GM18498 (cell line): ENCODE measurements at regions not wholly inside any gene's neighbourhood (a gene's known extent, or its start where the extent isn't known, plus 50 kb on each side); places are given as distances from the start of the nearest gene placed in this dataset.

Source experiments
- ATAC-seq: cut with Tn5 transposase; IDR thresholded peaks from one replicate; pipeline ENCODE4 v1.9.1; 2021; ENCODE audit warnings: mild to moderate bottlenecking, moderate library complexity; ENCODE audit not compliant: unreplicated experiment

- ATAC-seq, result no peak
These were observed 113.1 kb upstream of the SLC45A1 start for GRCh38 chr1:8204826-8205225.

DNA sequence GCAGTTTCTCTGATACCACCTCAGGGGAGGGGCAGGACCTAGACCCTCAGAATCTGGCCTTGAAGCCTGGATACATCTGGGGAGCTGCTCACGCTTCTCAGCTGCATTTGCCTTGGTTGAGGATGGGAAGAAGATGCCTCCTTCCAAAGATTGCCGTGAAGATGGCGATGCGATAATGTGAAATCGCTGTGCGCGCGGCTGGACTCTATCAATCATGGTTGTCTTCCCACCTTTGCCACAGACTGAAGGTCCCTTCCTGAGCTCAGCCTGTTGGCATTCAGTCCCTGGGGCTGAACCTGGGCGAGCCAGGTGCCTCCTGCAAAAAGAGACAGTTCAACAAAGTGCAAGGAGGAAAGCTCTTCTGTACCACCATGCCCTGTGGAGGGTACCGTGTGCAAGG, 114.4 kb upstream of the SLC45A1 start:
- no peak for ATAC-seq

GRCh38 chr1:8203056-8203455, 114.9 kb upstream of the SLC45A1 start:
- ATAC-seq, result no peak

- ATAC-seq, result no peak
These were observed 115.6 kb upstream of the SLC45A1 start for GRCh38 chr1:8202182-8202905.

GRCh38 chr1:8201331-8201861, 116.5 kb upstream of the SLC45A1 start:
- no peak for ATAC-seq

DNA sequence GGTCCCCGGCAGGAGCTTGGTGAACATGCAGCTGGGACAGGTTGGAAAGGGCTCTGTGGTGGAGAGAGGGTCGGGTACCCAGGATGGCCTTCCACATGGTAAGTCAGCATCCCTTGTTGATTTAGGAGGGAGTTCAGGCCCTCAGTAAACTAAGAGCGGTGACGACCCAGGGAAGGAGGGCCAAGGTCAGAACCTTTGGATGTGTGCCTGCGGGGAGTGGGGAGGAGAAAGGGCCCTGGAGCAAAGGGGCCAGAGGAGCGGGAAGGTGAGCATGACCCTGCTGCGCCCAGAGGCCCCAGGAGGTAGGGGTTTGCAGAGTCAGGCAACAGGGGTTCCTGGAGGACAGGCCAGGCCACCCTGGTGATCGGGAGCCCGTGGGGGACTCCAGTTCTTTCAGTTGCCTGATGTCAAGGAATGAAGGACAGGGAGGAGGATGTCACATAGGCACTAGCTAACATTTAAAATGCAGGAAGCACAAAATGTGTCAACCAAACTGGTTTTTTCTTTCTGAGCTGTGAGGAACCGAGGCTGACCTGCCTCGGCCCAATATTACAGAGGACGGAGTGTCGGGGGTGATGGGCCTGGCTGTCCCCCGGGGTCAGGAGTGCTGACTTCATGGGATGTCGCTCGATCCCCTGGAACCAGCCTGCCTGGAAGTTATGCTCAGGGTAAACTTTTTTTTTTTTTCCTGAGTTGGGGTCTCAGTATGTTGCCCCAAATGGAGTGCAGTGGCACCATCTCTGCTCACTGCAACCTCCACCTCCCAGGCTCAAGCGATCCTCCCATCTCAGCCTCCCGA, 117.4 kb upstream of the SLC45A1 start:
- ATAC-seq, result no peak

DNA sequence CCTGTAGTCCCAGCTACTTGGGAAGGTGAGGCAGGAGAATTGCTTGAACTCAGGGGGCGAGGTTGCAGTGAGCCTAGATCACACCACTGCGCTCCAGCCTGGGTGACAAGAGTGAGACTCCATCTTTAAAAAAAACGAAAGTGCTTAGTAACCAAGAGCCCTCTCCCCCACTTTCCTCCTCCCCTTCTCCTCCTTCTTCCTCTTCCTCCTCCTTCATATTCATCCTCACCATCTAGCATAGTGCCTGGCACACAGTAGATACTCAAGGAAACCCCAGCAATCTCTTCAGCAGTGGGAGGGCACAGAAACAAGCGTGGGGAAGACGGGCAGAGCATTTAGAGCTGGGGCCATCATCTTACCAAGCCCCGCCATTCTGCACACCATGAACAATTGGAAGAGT, 119.4 kb upstream of the SLC45A1 start:
- no peak for ATAC-seq

DNA sequence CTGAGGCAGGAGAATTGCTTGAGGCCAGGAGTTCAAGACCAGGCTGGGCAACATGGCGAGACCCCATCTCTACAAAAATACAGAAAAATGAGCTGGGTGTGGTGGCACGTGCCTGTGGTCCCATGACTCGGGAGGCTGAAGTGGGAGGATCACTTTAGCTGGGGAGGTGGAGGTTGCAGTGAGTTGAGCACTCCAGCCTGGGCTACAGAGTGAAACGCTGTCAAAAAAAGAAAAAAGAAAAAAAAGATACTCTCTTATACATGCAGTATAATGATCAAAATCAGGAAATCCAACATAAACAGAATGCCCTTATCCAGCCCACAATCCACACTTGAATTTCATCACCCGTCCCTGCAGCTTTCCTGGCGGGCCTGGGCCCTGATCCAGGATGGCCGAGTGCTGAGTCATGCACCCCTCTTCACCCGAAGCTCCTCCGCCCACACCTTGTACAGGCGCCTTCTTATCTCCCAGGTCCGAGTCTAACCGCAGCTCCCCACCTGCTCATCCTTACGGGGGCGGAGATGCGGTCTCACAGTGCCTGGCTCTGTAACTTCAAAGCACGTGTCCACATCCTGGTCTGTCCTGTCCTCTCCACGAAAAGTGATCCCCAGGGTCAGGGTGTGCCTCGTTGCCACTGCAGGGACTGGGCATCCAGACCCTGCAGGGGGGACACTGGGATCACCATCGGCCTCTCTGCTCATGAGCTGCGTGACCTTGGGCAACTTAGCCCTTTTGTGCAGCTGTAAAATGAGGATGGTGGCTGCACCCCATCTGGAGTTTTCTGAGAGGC, 120.2 kb upstream of the SLC45A1 start:
- ATAC-seq, result no peak

GRCh38 chr1:8194481-8195227, 123.3 kb upstream of the SLC45A1 start:
- no peak for ATAC-seq

DNA sequence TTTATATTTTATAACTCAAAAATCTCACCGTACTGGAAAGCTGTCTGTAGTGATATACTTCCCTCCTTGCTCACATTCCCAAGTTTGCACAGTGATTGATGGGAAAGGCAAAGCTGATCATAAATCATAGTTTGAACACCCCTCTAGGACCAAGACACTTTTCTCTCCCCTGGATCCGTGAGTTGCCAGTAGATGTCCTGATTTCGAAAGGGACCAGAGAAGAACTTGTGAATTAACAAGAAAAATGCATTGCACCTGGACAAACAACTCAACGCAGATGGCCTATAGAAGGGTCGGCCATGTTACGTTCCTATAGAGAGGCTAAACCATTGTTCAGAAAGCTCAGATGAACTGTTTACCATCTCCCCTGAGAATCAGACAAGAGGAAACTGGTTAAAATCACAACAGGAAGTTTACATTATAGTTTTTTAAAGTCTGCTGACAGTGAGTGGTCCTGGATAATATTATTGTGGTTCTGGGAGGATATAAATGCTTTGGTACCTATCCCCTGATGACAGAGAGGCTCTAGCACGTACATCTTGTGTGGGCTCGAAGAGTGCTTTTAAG, 124.0 kb upstream of the SLC45A1 start:
- ATAC-seq, result no peak

DNA sequence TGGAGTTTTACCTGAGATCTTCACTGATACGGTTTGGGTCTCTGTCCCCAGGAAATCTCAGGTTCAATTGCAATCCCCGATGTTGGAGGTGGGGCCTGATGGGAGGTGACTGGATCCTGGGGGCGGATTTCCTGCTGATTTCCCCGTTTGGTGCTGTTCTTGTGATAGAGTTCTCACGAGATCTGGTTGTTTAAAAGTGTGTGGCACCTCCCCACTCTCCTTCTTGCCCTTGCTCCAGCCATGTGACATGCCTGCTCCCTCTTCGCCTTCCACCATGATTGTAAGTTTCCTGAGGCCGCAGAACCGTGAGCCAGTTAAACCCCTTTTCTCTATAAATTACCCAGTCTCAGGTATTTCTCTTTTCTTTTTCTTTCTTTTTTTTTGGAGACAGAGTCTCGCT, 126.4 kb upstream of the SLC45A1 start:
- ATAC-seq, result no peak

DNA sequence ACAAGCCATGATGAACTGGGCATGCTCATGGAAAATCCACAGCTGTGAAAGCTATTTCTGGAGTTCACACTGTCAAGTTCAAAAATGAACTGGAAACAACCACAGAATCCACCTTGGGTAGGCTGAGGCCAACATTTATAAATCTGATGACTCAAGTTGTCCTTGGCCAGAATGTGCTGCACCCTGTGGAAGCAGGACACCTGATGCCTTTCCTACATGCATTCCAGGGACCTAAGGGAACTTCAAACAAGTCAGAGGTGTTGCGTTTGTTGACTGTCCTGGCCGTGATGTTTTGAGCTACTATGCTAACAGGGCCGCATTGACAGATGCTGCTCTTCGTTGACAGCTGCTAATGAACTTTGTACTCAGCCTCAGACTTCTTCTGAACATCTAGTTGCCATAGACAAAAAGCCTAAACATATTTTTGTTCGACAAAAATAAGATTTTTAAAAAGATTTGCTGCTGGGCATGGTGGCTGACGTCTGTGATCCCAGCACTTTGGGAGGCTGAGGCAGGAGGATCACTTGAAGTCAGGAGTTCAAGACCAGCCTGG, 127.9 kb upstream of the SLC45A1 start:
- no peak for ATAC-seq

- ATAC-seq, result no peak
These were observed 132.5 kb upstream of the SLC45A1 start for GRCh38 chr1:8185400-8185799.

GRCh38 chr1:8184301-8184700, 133.6 kb upstream of the SLC45A1 start:
- ATAC-seq, result no peak

GRCh38 chr1:8182034-8182761, 135.7 kb upstream of the SLC45A1 start:
- peak; percentile 79 for ATAC-seq

DNA sequence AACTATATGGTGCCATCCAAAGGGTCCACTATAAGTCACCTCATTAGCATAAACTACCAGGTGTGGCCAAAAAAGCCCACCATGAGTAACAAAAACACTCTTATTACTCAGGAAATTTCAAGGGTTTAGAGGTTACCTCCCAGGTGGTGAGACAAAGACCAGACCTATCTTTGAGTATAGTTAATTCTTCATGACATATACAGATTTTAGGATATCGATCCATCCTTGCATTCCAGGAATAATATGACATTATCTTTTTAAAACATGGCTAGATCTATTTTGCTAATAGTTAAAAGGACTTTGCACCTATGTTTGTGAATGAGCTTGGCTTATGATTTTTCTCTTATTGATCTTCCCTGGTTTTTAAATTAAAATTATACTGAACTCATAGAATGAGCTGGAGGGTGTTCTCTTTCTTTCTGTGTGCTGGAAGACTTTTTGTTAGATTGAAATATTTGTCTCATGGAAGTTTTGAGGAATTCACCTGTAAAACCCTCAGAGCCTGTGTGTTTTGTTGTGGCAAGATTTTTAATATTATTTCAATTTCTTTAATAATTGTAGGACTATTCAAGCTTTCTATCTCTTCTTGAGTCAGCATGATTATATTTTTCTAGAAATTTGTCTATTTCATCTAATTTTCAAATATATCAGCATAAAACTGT, 138.7 kb upstream of the SLC45A1 start:
- no peak for ATAC-seq

DNA sequence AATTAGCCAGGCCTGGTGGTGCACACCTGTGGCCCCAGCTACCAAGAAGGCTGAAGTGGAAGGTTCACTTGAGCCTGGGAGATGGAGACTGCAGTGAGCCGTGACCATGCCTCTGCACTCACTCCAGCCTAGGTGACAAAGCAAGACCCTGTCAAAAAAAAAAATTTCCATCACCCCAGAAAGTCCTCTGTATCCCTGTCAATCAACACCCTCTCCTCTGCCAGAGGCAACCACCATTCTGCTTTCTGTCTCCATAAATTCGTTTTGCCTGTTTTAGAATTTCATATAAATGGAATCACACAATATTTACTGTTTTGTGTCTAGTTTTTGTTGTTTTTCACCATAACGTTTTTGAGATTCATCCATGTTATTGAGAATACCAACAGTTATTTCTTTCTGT, 141.6 kb upstream of the SLC45A1 start:
- ATAC-seq, result no peak

- ATAC-seq, result no peak
These were observed 143.1 kb upstream of the SLC45A1 start for GRCh38 chr1:8174807-8175206.
